ENCODE measurements at regions not wholly inside any gene's neighbourhood (a gene's known extent, or its start where the extent isn't known, plus 50 kb on each side); places are given as distances from the start of the nearest gene placed in this dataset.
A peak's percentile ranks its signal among the peaks of the same experiment; 100 is the strongest.

- POLR2A ChIA-PET, result no interaction called here
- H3K9me3 Mint-ChIP-seq, result no peaks in the 10 kb centered on the region
- Histone ChIP-seq H3K4me1 (ENCODE audit: insufficient read depth, low read length) (peaks cover 10% of the 10 kb centered on the region), H3K27ac (ENCODE audit: low read depth in 1 of 2, low read length in 2 of 2) (peak overlapping the region in 1 of 2 donors; percentile 15), H3K36me3 (ENCODE audit: insufficient read depth, low read length) (no peaks in the 10 kb centered on the region), H3K9me3 (ENCODE audit: control insufficient read depth in 1 of 2, insufficient read depth in 1 of 2, low read length in 2 of 2) (no peaks in the 10 kb centered on the region), H3K4me3 (ENCODE audit: low read length) (no peak overlapping the region), H3K27me3 (ENCODE audit: control insufficient read depth in 1 of 2, insufficient read depth in 2 of 2, low read length in 2 of 2) (no peaks in the 10 kb centered on the region)
- peaks cover 34% of the 10 kb centered on the region for H3K4me1 Mint-ChIP-seq (ENCODE audit: low read depth)
- H3K27me3 Mint-ChIP-seq, result no peaks in the 10 kb centered on the region
- peak; percentile 39 for ATAC-seq (ENCODE audit: poor library complexity)
- CTCF ChIA-PET, result interaction anchor here (2.1 kb wide), 1 partner anchor 97 kb away, joined by 7 read pairs; no protein-coding TSS in a partner anchor
- peak overlapping the region; percentile 30 for H3K4me3 Mint-ChIP-seq
- TF ChIP-seq CTCF (IDR thresholded peaks at IDR 0.05), result no peak
- intact Hi-C loops (cut with DNase I, micrococcal nuclease), result no loop called here
- no peaks in the 10 kb centered on the region for H3K36me3 Mint-ChIP-seq (ENCODE audit: low read depth)
- H3K27ac Mint-ChIP-seq, result peak overlapping the region; percentile 68
- peak in 3 of 14 experiments; percentile 30 to 47 (median 35) for DNase-seq
Observed at GRCh38 chr7:142685877-142686508, 63.3 kb upstream of the PRSS1 start.

GRCh38 chr7:142681314-142682092 lies 67.8 kb upstream of the PRSS1 start:
- Histone ChIP-seq H3K4me3 (ENCODE audit: low read length) (no peak overlapping the region), H3K36me3 (ENCODE audit: insufficient read depth, low read length) (no peaks in the 10 kb centered on the region), H3K27ac (ENCODE audit: low read depth in 1 of 2, low read length in 2 of 2) (no peak overlapping the region), H3K27me3 (ENCODE audit: control insufficient read depth in 1 of 2, insufficient read depth in 2 of 2, low read length in 2 of 2) (no peaks in the 10 kb centered on the region), H3K4me1 (ENCODE audit: insufficient read depth, low read length) (peaks cover 6% of the 10 kb centered on the region), H3K9me3 (ENCODE audit: control insufficient read depth in 1 of 2, insufficient read depth in 1 of 2, low read length in 2 of 2) (no peaks in the 10 kb centered on the region)
- Mint-ChIP-seq H3K27ac (no peak overlapping the region), H3K27me3 (no peaks in the 10 kb centered on the region), H3K36me3 (ENCODE audit: low read depth) (no peaks in the 10 kb centered on the region), H3K4me1 (ENCODE audit: low read depth) (peaks cover 19% of the 10 kb centered on the region), H3K9me3 (no peaks in the 10 kb centered on the region), H3K4me3 (no peak overlapping the region)
- ChIA-PET CTCF (no interaction called here), POLR2A (interaction anchor here (0.8 kb wide), 1 partner anchor 33 kb away, joined by 3 read pairs; no protein-coding TSS in a partner anchor)
- TF ChIP-seq CTCF (IDR thresholded peaks at IDR 0.05), result no peak
- ATAC-seq (ENCODE audit: poor library complexity) (no peak), DNase-seq (no peak)
- intact Hi-C loops (cut with DNase I, micrococcal nuclease), result no loop called here

GRCh38 chr7:142671506-142671905 lies 77.8 kb upstream of the PRSS1 start:
- no peaks in the 10 kb centered on the region for H3K36me3 Mint-ChIP-seq (ENCODE audit: low read depth)
- CTCF ChIA-PET, result interaction anchor here (2.0 to 2.7 kb wide), 2 partner anchors 112 to 139 kb away, joined by 8 to 9 read pairs; no protein-coding TSS in a partner anchor
- H3K27ac Mint-ChIP-seq, result peak overlapping the region; percentile 84
- DNase-seq, result no peak
- H3K4me1 Mint-ChIP-seq (ENCODE audit: low read depth), result peaks cover 35% of the 10 kb centered on the region
- intact Hi-C loops (cut with DNase I, micrococcal nuclease), result loop anchor here in 1 of 2 experiments (5.0 kb wide), 1 partner anchor 41 kb away; no protein-coding TSS in a partner anchor
- no peaks in the 10 kb centered on the region for H3K27me3 ChIP-seq (ENCODE audit: control insufficient read depth in 1 of 2, insufficient read depth in 2 of 2, low read length in 2 of 2)
- H3K4me3 ChIP-seq (ENCODE audit: low read length), result no peak overlapping the region
- no peak for ATAC-seq (ENCODE audit: poor library complexity)
- peaks cover 9% of the 10 kb centered on the region for H3K4me1 ChIP-seq (ENCODE audit: insufficient read depth, low read length)
- H3K9me3 ChIP-seq (ENCODE audit: control insufficient read depth in 1 of 2, insufficient read depth in 1 of 2, low read length in 2 of 2), result no peaks in the 10 kb centered on the region
- no peak overlapping the region for H3K27ac ChIP-seq (ENCODE audit: low read depth in 1 of 2, low read length in 2 of 2)
- H3K4me3 Mint-ChIP-seq, result no peak overlapping the region
- no peaks in the 10 kb centered on the region for H3K27me3 Mint-ChIP-seq
- POLR2A ChIA-PET, result interaction anchor here (0.9 to 2.4 kb wide), 6 partner anchors 39 to 139 kb away, joined by 3 to 9 read pairs (median 5); no protein-coding TSS in a partner anchor
- no peaks in the 10 kb centered on the region for H3K9me3 Mint-ChIP-seq
- TF ChIP-seq CTCF (IDR thresholded peaks at IDR 0.05), result no peak
- H3K36me3 ChIP-seq (ENCODE audit: insufficient read depth, low read length), result no peaks in the 10 kb centered on the region
